Inflammatory macrophage treated with lipopolysaccharide for 4 hours (primary cell): ENCODE measurements at regions not wholly inside any gene's neighbourhood (a gene's known extent, or its start where the extent isn't known, plus 50 kb on each side); places are given as distances from the start of the nearest gene placed in this dataset.
"Not testable (repeated sequence)": the region's sequence is repeated elsewhere in the genome, so short reads cannot be mapped to it uniquely, and the experiment has no call there.

Experiments
- DNase-seq: peaks from one replicate; pipeline ENCODE4 v3.0.0-alpha.2; 2020

GRCh38 chr2:58432491-58433170 lies 191.5 kb upstream of the FANCL start:
- no peak for DNase-seq

- no peak for DNase-seq
Observed at GRCh38 chr2:58429014-58429875, 188.1 kb upstream of the FANCL start.

DNA sequence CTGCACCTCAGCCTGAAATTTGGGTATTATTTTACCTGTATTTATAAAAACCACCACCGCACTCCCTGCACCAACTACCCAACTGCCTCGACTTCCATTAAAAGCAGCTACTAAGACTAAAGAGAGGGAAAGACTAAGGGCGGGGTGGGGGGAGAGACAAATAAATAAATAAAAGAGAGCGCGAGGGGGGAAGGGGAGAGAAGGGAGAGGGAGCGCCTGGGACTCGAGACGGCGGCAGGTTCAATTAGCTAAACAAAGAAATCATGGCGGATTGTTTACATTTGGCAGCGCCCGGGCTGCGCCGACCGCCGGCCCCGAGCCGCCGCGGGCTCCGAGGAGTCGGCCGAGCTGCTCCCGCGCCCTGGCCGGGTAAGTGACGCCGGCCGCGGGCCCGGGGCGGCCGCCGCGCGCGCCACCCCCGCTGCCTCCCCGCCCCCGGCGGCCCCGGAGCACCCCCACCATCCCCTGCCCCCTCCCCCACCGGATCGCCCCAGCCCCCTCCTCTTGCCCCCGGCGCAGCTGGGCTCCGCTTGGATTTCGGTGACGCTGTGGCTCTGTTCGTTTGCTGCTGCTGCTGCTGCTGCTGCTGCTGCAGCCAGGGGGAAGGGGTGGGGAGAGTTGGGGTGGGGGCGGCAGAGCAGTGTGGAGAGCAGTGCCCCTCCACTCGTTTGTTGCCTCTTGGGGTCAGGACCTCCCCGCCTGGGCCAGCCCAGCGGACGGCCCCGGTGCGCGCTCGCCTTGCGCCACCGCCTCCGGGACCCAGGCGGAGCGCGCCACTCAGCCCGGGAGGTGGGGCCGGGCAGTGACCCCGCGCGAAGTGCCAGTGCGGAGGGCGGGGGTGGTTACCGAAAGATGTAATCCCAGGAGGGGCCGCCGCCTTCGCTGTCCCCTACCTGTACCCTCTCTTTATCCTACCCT lies 187.2 kb upstream of the FANCL start:
- DNase-seq: no peak

DNA sequence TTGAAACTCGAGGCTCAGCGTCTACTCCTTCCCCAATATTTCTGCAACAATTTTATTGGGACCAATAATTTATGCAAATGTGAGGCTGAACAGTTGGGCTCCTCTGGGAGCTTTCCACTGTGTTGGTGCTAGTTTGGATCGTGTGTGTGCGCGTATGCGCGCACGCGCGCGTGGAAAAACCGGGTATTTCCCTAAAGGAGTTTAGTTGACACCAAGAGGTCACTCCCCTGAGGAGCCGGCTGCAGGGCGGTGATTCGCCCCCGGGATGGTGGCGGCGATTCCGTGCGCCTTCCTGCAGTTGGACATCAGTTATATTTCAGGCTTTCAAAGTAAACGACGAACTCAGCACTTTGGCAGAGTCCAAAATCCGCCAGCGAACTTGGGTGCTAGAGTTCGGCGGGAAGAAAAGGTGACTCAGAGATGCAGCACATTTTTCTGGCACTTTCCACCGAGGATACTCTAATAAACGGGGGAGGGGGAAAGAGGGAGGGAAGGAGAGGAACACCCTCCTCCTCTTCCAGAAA lies 186.5 kb upstream of the FANCL start:
- peak; percentile 12 for DNase-seq

DNA sequence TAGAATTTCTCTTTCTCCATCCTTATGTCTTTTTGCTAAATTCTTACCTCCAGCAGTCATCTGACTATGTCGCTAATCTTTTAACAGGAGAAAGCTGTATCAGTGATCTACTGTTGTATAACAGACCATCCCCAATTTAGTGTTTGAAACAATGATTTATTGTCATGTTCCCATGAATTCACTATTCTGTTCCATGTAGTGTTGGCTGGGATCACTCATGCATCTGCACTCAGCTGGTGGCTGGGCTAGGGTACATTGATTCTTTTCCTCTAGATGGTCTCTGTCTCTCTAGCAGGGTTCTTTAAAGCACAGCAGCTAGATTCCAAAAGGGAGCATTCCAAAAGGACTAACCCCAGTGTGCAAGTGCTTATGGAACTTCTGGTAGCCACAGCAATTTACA lies 184.2 kb upstream of the FANCL start:
- no peak for DNase-seq

DNA sequence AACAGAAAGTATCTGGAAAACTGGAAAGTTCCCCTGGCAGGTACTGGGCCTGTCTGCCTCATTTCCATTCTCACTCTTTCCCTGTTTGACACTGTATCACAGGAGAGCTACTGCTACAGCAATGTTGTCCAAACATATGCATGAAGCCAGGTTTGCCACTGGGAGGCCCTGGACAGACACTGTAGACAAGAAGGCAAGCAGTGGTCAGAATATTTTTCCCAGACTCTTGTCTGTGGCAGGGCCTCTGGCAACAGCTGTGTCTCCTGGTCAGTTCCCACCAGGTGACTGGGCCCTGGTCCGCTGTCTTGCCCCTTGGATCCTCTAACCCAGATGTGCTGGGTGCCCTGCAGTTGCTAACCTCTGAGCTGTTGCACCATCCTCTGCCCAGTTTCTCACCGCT lies 178.9 kb upstream of the FANCL start:
- no peak for DNase-seq

DNA sequence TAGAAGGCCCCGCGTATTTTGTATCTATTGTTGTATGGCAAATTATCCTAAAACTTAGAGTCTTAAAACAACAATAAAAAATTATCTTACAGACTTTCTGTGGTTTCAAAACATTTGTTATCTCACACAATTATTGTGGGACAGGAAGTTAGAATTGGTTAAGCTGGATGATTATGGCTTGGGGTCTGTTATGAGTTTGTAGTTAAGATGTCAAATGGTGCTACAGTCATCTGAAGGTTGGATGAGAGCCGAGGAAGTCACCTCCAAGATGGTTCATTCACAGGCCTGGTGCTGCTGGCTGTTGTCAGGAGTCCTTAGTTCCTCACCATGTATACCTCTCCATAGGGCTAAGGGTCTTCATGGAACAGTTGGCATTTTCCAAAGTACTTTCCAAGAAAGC lies 175.6 kb upstream of the FANCL start:
- DNase-seq: no peak

DNA sequence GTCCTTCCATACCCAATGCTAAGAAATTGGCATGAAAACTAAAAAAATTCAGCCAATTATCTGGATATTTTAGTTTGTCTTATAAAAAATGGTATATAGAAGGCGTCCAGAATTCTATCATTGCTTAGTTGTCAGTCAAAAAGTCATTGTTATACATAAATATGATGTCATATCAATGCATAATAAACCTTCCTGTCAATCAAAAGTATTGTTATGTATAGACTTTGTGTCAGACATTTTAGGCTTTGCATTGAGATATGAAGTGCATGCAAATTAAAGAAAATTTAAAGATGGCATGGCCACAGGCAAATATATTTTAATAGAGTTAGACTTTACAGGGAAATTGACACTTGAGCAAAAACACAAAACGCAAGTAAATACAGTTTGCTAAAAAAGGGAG lies 173.4 kb upstream of the FANCL start:
- no peak for DNase-seq

GRCh38 chr2:58410549-58410948 lies 169.4 kb upstream of the FANCL start:
- DNase-seq: no peak

DNA sequence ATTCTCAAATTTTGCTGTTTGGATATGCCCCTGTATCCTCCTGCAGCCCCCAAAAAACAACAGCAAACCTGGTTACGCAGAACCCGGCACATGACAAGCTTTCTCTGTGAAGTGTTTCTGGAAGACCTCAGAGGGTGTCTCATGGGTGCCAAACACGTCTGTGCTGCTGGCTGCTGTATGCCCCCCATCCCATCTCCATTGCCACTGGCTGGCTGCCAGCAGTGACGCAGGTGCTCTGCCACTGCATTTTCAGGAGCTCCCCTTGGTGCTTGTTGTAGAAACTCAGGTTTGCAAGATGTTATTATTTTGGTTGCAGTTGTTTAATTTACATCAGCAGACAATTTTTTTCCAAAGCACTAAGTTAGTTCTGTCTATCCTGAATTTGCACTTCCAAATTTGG lies 166.4 kb upstream of the FANCL start:
- DNase-seq: no peak

DNA sequence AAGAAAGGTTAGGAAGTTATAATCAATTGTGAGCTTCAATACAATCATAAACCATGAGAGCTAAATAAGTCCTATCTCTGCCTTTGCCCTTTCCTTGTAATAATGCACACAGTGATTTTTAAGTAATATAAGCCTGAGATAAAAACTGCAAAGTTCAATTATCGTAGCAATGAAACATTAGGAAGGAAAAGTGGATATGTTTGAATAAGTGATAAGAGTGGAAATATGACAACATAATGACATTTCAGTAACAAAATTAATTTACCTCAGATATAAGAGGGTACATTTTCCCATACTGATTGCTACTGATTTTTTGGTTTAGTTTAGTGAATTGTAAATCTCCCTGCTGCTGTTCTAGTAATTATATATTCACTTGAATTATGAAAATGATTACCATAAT lies 164.2 kb upstream of the FANCL start:
- DNase-seq: no peak

- DNase-seq: no peak
Observed at GRCh38 chr2:58401936-58402335, 160.8 kb upstream of the FANCL start.

DNA sequence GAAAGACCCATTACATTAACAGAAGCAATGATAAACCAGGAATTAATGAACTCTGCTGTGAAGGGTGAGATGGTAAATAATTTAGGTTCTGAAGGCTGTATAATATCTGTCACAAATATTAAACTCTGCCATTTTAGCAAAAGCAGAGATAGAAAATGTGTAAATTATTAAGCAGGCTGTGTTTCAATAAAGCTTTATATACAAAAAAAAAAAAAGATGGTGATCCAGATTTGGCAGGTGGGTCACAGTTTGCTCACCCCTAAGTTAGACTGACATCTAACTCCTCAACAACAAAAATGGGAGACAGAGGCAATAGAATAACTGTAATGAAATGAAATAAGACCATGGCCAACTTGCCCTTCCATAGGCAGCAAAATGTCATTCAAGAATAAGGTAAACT lies 157.3 kb upstream of the FANCL start:
- no peak for DNase-seq

DNA sequence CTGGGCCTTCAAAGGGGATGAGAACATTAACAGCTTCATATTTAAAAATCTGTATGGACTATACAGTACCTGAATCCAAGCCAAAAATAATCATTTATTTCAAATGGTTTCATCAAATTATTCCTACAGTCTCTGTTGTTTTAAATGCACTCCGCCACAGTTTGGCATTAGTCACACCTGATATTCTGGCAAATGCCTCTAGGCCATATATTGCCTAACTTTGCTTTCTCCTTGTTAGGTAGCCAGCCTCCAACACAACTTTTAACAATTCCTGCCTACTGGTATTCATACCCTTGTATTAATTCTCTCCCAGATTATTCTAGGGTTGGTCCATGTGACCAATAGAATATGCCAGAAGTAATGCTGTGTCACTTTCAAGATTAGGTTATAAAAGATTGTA lies 146.6 kb upstream of the FANCL start:
- no peak for DNase-seq

DNA sequence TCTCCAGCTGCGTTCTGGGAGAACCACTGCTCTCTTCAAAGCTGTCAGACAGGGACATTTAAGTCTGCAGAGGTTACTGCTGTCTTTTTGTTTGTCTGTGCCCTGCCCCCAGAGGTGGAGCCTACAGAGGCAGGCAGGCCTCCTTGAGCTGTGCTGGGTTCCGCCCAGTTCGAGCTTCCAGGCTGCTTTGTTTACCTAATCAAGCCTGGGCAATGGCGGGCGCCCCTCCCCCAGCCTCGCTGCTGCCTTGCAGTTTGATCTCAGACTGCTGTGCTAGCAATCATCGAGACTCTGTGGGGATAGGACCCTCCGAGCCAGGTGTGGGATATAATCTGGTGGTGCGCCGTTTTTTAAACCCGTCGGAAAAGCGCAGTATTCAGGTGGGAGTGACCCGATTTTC lies 145.8 kb upstream of the FANCL start:
- DNase-seq: not testable (repeated sequence)

- no peak for DNase-seq
Observed at GRCh38 chr2:58378152-58378551, 137.0 kb upstream of the FANCL start.

GRCh38 chr2:58377181-58377580 lies 136.1 kb upstream of the FANCL start:
- DNase-seq: no peak

DNA sequence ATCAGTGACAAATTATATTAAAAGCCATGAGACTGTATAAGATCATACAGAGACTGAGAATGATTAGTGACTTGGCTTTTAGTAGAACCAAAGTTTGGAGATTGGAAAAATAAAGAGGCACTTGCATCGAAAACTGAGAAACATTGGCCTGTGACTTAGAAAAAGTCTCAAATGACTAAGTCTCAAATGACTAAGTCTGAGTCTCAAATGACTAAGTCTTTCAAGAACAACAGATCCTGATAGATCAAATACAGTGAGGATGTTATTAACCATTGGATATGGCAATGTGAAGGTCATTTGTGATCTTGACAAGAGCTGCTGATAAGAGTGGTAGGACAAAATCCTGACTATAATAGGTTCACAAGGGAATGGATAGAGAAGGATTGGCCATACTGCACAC lies 135.5 kb upstream of the FANCL start:
- no peak for DNase-seq

- no peak for DNase-seq
Observed at GRCh38 chr2:58369594-58369993, 128.5 kb upstream of the FANCL start.

DNA sequence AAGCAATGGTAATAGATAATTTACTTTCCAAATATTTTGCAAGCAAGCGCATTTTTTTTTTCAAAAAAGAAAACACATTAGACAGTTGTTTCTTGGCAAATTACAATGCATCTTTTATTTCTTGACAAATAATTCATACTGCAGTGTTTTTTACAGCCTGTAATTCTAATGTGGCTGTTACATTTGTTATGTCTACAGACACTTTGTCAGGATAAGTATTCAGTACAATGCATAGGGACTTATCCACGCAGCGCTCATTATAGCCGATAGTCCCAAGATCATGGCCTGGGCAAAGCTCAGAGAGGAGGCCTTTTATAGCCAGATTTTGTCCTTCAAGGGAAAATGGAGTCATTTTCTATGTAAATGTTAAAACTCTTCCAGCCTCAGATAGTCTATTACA lies 123.0 kb upstream of the FANCL start:
- no peak for DNase-seq

GRCh38 chr2:58358026-58358425 lies 116.9 kb upstream of the FANCL start:
- no peak for DNase-seq

- DNase-seq: no peak
Observed at GRCh38 chr2:58357521-58357920, 116.4 kb upstream of the FANCL start.

DNA sequence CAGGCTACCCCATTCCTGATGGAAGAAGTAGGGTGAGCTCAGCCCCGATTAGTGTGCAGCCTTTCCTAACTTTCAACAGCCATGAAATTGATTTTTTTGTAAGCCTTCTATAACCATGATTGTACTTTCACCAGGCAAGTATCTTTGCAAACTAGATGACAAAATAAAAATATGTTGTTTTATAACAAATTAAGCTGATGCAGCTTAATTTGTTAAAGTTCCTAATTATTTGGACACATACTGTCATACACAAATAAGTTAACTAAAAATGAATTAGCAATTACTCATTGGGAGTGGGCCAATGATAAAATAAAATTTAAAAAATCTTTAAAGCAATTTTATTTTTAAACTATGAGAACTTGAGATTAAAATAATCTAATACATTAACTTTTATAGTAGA lies 113.1 kb upstream of the FANCL start:
- no peak for DNase-seq
